A549 (cell line): ENCODE measurements at regions not wholly inside any gene's neighbourhood (a gene's known extent, or its start where the extent isn't known, plus 50 kb on each side); places are given as distances from the start of the nearest gene placed in this dataset.

ENCODE experiments used
- ATAC-seq, 2 experiments: fragments of 200-7000 bp in 1 of 2; fragments of >200 bp in 1 of 2; cut with Nextera tagmentation in 1 of 2; cut with Tn5 transposase in 1 of 2; 3 replicates each; pipeline versions ENCODE4 v1.8.0 to v1.9.1; 2018 to 2020; ENCODE audit warnings: mild to moderate bottlenecking in 1 of 2, moderate library complexity in 1 of 2
- CTCF ChIA-PET: fragments of 300-600 bp; sonication (Branson Sonifier 250); formaldehyde crosslinking; extraction: SDS; loops from one replicate; lab custom pipeline; 2021; ENCODE audit warnings: antibody characterized with exemption, inconsistent platforms; lab: Yijun Ruan, JAX
- POLR2A ChIA-PET: fragments of 350-600 bp; formaldehyde crosslinking; extraction: SDS; loops from one replicate; lab custom pipeline; 2021; ENCODE audit warnings: antibody characterized with exemption, inconsistent platforms; lab: Yijun Ruan, JAX
- DNase-seq, 2 experiments: peaks; one replicate each; pipeline versions ENCODE4 v3.0.0 to v3.0.0-alpha.2; 2011 to 2016; ENCODE audit warnings: low read depth in 1 of 2, low spot score in 1 of 2
- FAIRE-seq: peaks from 2 replicates; lab custom pipeline; 2011; peaks lifted over from hg19 to GRCh38; lab: Jason Lieb, UNC
- H3K27ac ChIP-seq, 2 experiments: fragments of >200 bp; sonication (Bioruptor Twin); formaldehyde crosslinking; 3 replicates each; pipeline ENCODE4 v1.5.1; 2016 to 2017
- H3K4me1 ChIP-seq: fragments of >200 bp; sonication (Bioruptor Twin); formaldehyde crosslinking; 3 replicates; pipeline ENCODE4 v1.6.1; 2016
- H3K4me2 ChIP-seq: fragments of >200 bp; sonication (Bioruptor Twin); formaldehyde crosslinking; 3 replicates; pipeline ENCODE4 v1.6.1; 2016
- H3K4me3 ChIP-seq: fragments of >200 bp; sonication (Bioruptor Twin); formaldehyde crosslinking; 3 replicates; pipeline ENCODE4 v1.5.1; 2016
- H3K9me3 ChIP-seq: fragments of >200 bp; sonication (Bioruptor Twin); formaldehyde crosslinking; 3 replicates; pipeline ENCODE4 v1.6.1; 2016
- ATOH8 ChIP-seq: fragments of 250-450 bp; sonication (Bioruptor Pico); IDR thresholded peaks from 2 replicates; pipeline ENCODE4 v1.5.0; 2020; ENCODE audit warnings: low read depth, mild to moderate bottlenecking, moderate library complexity
- BHLHE40 ChIP-seq: IDR thresholded peaks from 2 replicates; pipeline ENCODE4 v1.6.1; 2012; ENCODE audit warnings: low read depth, low read length, inconsistent platforms
- CBX2 ChIP-seq: fragments of 200-600 bp; sonication (generic); IDR thresholded peaks from 2 replicates; pipeline ENCODE4 v1.6.1; 2016; ENCODE audit warnings: low read depth, mild to moderate bottlenecking, borderline replicate concordance
- CHD4 ChIP-seq: fragments of 200-600 bp; sonication (generic); IDR thresholded peaks from 2 replicates; pipeline ENCODE4 v1.6.1; 2016; ENCODE audit warnings: antibody characterized with exemption, mild to moderate bottlenecking, borderline replicate concordance
- EHF ChIP-seq: fragments of 250-450 bp; sonication (Bioruptor Pico); IDR thresholded peaks from 2 replicates; pipeline ENCODE4 v1.5.0; 2020; ENCODE audit warnings: mild to moderate bottlenecking
- EHMT2 ChIP-seq: fragments of 200-600 bp; sonication (generic); IDR thresholded peaks from 2 replicates; pipeline ENCODE4 v1.6.1; 2016; ENCODE audit warnings: antibody characterized with exemption, low read depth, mild to moderate bottlenecking, moderate library complexity
- FOXS1 ChIP-seq: fragments of 250-450 bp; sonication (Bioruptor Pico); IDR thresholded peaks from 2 replicates; pipeline ENCODE4 v1.5.0; 2020; ENCODE audit warnings: mild to moderate bottlenecking, moderate library complexity
- GATA3 ChIP-seq: IDR thresholded peaks from 2 replicates; pipeline ENCODE4 v1.6.1; 2012; ENCODE audit warnings: borderline replicate concordance
- HMGXB4 ChIP-seq: fragments of 250-450 bp; sonication (Bioruptor Pico); IDR thresholded peaks from 2 replicates; pipeline ENCODE4 v1.5.0; 2021; ENCODE audit warnings: mild to moderate bottlenecking, moderate library complexity, borderline replicate concordance
- HOXA7 ChIP-seq: fragments of 250-450 bp; sonication (Bioruptor Pico); IDR thresholded peaks from 2 replicates; pipeline ENCODE4 v1.5.0; 2020; ENCODE audit warnings: mild to moderate bottlenecking, moderate library complexity
- HOXB5 ChIP-seq: fragments of 250-450 bp; sonication (Bioruptor Pico); IDR thresholded peaks from 2 replicates; pipeline ENCODE4 v1.5.0; 2020; ENCODE audit warnings: mild to moderate bottlenecking, moderate library complexity
- JUN ChIP-seq, 2 experiments: fragments of >200 bp; sonication (Bioruptor Twin); formaldehyde crosslinking; IDR thresholded peaks; 2 replicates in 1 of 2; 3 replicates in 1 of 2; pipeline ENCODE4 v1.6.1; 2016 to 2017
- KDM1A ChIP-seq: fragments of 200-600 bp; sonication (generic); IDR thresholded peaks from 2 replicates; pipeline ENCODE4 v1.6.1; 2016; ENCODE audit warnings: low read depth, mild to moderate bottlenecking
- MAFK ChIP-seq: fragments of 450-650 bp; IDR thresholded peaks from 2 replicates; pipeline ENCODE4 v1.6.1; 2014; ENCODE audit not compliant: partially characterized antibody
- MAX ChIP-seq: IDR thresholded peaks from 2 replicates; pipeline ENCODE4 v1.6.1; 2012
- MAZ ChIP-seq: fragments of 150-350 bp; IDR thresholded peaks from 2 replicates; pipeline ENCODE4 v1.6.1; 2014; ENCODE audit warnings: antibody characterized with exemption, low read depth, low read length, borderline replicate concordance
- NPAS2 ChIP-seq: fragments of 250-450 bp; sonication (Bioruptor Pico); IDR thresholded peaks from 2 replicates; pipeline ENCODE4 v1.8.0; 2022; ENCODE audit warnings: mild to moderate bottlenecking, moderate library complexity, borderline replicate concordance
- NR3C1 ChIP-seq: fragments of >200 bp; sonication (Bioruptor Twin); formaldehyde crosslinking; IDR thresholded peaks from 3 replicates; pipeline ENCODE4 v1.6.1; 2017
- RAD21 ChIP-seq, 2 experiments: fragments of >200 bp in 1 of 2; sonication (Bioruptor Twin) in 1 of 2; formaldehyde crosslinking in 1 of 2; IDR thresholded peaks in 1 of 2; conservative IDR thresholded peaks in 1 of 2; 2 replicates in 1 of 2; 3 replicates in 1 of 2; pipeline ENCODE4 v1.6.1; 2012 to 2018; ENCODE audit warnings: inconsistent platforms in 1 of 2
- RARB ChIP-seq: fragments of 250-450 bp; sonication (Bioruptor Pico); IDR thresholded peaks from 2 replicates; pipeline ENCODE4 v1.8.0; 2021; ENCODE audit warnings: mild to moderate bottlenecking, moderate library complexity
- REST ChIP-seq: fragments of 200-600 bp; sonication (generic); IDR thresholded peaks from 2 replicates; pipeline ENCODE4 v1.6.1; 2016; ENCODE audit warnings: antibody characterized with exemption, mild to moderate bottlenecking, moderate library complexity
- RFX5 ChIP-seq: fragments of 450-650 bp; IDR thresholded peaks from 2 replicates; pipeline ENCODE4 v1.7.1; 2014; ENCODE audit warnings: antibody characterized with exemption, mild to moderate bottlenecking, moderate library complexity
- TFCP2L1 ChIP-seq: fragments of 250-450 bp; sonication (Bioruptor Pico); IDR thresholded peaks from 2 replicates; pipeline ENCODE4 v1.5.0; 2021; ENCODE audit warnings: mild to moderate bottlenecking
- USF2 ChIP-seq: fragments of 450-650 bp; IDR thresholded peaks from 2 replicates; pipeline ENCODE4 v1.6.1; 2014; ENCODE audit warnings: antibody characterized with exemption
- ZSCAN20 ChIP-seq: fragments of 250-450 bp; sonication (Bioruptor Pico); IDR thresholded peaks from 2 replicates; pipeline ENCODE4 v1.8.0; 2022; ENCODE audit warnings: mild to moderate bottlenecking, moderate library complexity
- WGBS: methylation state at CpG from one replicate; pipeline ENCODE4 v1.1.6; 2017; ENCODE audit errors: missing lambda C conversion rate; 5-methylcytosine and 5-hydroxymethylcytosine counted together

GRCh38 chr7:42395607-42396006 is 158.6 kb upstream of the GLI3 start:
- no peaks in the 10 kb centered on the region for H3K9me3 ChIP-seq
- TF ChIP-seq CHD4: no peak
- TF ChIP-seq MAX: no peak
- TF ChIP-seq BHLHE40: no peak
- TF ChIP-seq GATA3: no peak
- TF ChIP-seq MAFK: no peak
- no peak for TF ChIP-seq ZSCAN20 (CRISPR knock-in tag)
- TF ChIP-seq HMGXB4 (CRISPR knock-in tag): no peak
- no peak for TF ChIP-seq NPAS2
- TF ChIP-seq REST: no peak
- no peak for TF ChIP-seq NR3C1
- no peak for TF ChIP-seq HOXA7 (CRISPR knock-in tag)
- TF ChIP-seq USF2: no peak
- no peak for TF ChIP-seq EHF (CRISPR knock-in tag)
- no peak for TF ChIP-seq KDM1A
- no peak for TF ChIP-seq RFX5
- TF ChIP-seq ATOH8 (CRISPR knock-in tag): no peak
- no peak for TF ChIP-seq RARB
- TF ChIP-seq JUN (IDR thresholded peaks at IDR 0.05): no peak
- TF ChIP-seq TFCP2L1: no peak
- TF ChIP-seq, all 56 proteins: peak for 0
- no peaks in the 10 kb centered on the region for H3K4me1 ChIP-seq
- H3K27ac ChIP-seq: no peak overlapping the region
- POLR2A ChIA-PET: no interaction called here
- H3K4me2 ChIP-seq: no peak overlapping the region
- FAIRE-seq: no peak
- DNase-seq: no peak
- no peak overlapping the region for H3K4me3 ChIP-seq
- CTCF ChIA-PET: no interaction called here
- no peak for ATAC-seq

- TF ChIP-seq NPAS2: no peak
- no peak for TF ChIP-seq CBX2
- no peak for TF ChIP-seq EHMT2
- TF ChIP-seq RFX5: no peak
- TF ChIP-seq FOXS1 (CRISPR knock-in tag): no peak
- no peak for TF ChIP-seq CHD4
- no peak for TF ChIP-seq MAZ
- no peak for TF ChIP-seq HOXA7 (CRISPR knock-in tag)
- no peak for TF ChIP-seq HOXB5 (CRISPR knock-in tag)
- TF ChIP-seq RAD21 (conservative IDR thresholded peaks at IDR 0.05 in 1 of 2, IDR thresholded peaks at IDR 0.05 in 1 of 2): no peak
- TF ChIP-seq KDM1A: no peak
- TF ChIP-seq, all 56 proteins: peak for 0
- POLR2A ChIA-PET: no interaction called here
- DNase-seq (no peak), FAIRE-seq (no peak), ATAC-seq (no peak)
- Histone ChIP-seq H3K4me1 (no peaks in the 10 kb centered on the region), H3K9me3 (no peaks in the 10 kb centered on the region), H3K27ac (no peak overlapping the region), H3K4me3 (no peak overlapping the region), H3K4me2 (no peak overlapping the region)
- CTCF ChIA-PET: no interaction called here
- WGBS: 40% methylated on average over 3 of the region's 3 CpGs
These were observed 155.8 kb upstream of the GLI3 start for GRCh38 chr7:42392826-42393225.
